NCI-H510A treated with DMSO at 0.1 percent for 48 hours (cell line): ENCODE measurements at regions not wholly inside any gene's neighbourhood (a gene's known extent, or its start where the extent isn't known, plus 50 kb on each side); places are given as distances from the start of the nearest gene placed in this dataset.

Experiments
- DNase-seq: peaks from one replicate; lab custom pipeline; 2025; lab: John Stamatoyannopoulos, UW

DNA sequence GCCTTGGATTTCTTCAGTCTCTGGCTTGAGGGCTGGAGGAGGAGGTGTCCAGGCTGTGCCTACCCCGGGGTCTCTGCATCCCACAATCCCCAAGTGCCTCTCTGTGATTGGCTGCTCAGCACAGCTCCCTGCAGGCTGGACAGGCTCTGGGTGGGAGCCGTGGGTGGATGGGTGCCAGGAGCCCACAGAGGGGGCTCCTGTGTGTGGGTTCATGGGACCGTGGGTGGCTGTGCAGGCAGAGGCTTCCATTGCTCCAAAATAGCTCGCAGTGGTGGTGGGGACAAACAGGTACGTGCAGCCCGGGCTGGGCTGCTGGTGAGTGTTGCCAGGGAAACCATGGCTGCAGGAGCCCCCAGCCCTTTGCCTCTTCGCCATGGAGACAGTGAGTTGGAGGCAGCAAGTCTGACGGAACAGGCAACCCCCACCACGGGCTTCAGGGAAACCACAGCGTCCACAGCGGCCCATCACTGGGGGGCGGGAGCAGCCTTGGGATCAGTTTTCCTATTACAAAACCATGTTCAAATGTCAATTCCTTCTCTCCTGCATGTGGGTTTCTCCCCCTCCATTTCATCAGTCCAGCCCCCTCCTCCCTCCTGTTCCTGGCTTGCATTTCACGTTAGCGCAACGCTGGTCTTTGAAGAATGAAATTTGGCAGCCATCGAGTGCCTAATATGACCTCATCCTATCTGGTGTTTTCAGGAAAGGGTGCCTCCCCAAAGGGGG lies 155.2 kb downstream of the TRIM29 start:
- DNase-seq, result no peak

DNA sequence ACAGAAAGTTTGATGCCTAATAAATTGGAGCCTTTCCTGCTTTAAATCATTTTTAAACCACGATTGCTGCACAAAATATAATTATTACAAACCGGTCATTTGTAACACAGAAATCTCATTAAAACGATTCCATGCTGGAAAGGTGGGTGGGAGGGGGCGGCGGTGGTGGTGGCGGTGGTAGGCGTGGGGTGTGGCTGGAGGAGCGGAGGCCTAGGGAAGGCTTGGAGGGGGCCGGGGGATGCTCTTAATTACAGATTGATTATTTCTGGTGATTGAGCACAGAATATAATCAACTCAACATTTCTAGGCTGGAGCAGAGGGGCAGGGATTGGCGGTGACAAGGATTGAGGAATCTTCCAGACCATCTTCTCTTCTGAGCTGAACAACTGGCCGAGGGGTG lies 157.5 kb downstream of the TRIM29 start:
- DNase-seq, result no peak

- DNase-seq, result no peak
These were observed 158.2 kb downstream of the TRIM29 start for GRCh38 chr11:119979701-119980100.

- DNase-seq, result no peak
These were observed 159.2 kb downstream of the TRIM29 start for GRCh38 chr11:119978696-119979095.

GRCh38 chr11:119977881-119978280 lies 160.0 kb downstream of the TRIM29 start:
- DNase-seq, result no peak

GRCh38 chr11:119977561-119977860 lies 160.4 kb downstream of the TRIM29 start:
- no peak for DNase-seq

DNA sequence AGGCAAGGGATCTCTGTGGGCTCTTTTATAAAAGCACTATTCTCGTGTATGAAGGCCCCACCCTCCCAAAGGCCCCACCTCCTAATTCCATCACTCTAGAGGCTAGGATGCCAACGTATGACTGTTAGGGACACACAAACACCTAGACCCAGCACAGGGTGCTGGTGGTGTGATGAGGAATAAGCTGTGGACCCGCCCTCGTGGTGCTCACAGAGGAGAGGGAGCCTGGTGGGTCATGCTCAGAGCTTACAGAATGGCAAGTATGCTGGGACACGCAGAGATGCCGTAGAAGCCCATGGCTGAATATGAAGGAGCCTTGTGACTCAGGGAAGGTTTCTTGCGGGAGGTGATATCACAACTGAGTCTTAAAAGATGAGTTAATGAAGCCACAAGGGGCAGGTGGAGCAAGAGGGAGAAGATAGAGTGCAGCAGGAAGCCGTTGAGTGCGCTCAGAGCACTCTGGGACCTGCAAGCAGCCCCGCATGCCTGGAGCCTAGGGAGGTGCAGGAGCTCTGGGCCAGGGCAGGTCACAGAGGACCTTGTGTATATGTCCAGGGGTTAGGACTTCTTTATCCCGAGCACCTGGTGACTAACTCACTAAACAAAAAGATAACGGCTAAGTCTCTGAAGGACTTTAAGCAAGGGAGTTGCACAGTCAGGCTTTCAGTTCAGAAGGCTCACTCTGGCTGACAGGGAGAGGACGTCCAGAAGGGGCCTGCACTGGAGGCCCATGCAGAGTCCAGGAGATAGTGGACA lies 160.9 kb downstream of the TRIM29 start:
- no peak for DNase-seq

- DNase-seq, result no peak
These were observed 162.3 kb downstream of the TRIM29 start for GRCh38 chr11:119975561-119976152.

DNA sequence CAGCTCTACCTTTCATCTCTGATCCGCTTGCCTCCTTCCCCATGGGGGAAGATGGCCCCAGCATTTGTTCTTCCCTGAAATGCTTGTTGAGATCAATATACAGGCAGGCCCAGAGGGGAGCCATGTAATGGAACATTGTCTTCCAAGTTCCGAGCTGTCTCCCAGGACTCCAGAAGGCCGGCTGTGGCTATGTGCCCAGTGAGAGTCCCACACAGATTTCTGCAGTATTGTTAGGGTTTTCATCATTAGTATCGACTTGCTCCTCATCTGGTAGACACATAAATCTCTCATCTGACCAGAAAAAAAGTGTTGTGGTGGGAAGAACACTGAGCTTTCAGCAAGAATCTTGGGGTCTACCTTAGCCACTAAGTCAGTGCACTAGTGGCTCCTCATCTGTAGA lies 163.4 kb downstream of the TRIM29 start:
- no peak for DNase-seq

DNA sequence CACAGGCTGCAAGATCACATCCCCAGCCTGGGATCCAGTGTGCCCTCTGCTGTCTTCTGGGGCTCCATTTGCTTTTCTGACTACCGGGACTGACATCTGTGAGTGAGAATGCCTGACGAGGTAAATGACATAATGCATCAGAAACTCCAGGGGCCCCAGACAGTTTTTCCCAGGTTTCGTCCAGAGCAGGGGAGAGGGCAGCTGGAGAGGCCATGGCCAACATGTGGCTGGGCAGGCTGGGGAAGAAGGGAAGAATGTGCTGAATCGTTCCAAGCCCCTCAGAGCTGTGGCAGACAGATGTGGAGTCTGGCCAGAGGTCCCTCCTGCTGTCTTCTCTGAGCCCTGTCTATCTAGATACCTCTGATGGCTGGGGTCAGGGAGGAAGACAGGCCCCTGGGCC lies 163.9 kb downstream of the TRIM29 start:
- no peak for DNase-seq

DNA sequence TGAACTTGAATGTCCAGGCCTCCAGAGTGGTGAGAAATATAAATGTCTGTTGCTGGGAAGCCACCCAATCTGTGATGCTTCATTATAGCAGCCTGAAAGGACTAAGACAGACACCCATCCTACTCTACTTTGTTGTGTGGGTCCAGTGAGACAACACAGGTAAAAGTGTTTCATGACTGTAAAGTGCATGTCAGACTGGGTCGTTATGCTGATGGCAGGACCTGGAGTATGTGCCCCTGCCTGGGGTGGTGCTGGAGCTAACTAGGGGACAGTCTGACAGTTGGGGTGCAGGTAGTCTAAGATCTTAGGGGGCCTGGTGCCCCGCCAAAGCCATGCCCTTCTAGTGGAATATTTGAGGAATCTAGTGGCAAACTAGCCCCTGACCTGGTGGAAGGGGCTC lies 165.6 kb downstream of the TRIM29 start:
- DNase-seq, result no peak

DNA sequence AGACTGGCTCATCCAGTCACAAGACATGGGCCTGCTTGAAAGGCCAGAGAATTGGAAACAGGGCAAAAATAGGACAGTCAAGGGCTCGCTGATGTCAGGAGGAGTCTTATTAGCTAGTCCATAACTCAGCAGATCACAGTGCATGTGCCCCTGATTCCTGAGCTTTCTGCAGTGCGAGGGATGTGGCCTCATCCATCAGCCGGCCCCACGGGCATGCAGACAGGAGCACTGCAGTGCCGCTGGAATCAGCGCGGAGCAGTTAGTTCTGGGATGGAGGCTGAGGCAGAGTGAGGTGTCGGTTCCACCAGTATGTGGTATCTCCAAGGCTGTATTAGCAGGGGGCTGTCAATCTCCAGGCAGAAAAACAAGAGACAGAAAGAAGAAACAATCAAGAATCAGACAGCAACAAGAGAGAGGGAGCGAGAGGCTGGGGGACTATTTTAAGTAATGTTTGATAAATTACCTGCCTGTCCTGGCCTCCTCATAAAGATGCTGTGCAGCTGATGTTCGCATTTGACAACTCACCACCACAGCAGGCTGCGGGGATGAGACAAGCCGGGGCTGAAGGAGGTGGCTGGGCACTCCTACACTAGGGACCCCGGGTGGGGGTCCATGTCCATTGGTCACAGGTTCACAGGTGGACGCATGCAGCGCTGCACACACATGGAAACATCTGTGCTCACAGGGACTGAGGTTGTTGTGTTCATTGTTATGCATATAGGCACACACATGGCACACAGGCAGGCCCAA lies 167.2 kb downstream of the TRIM29 start:
- DNase-seq, result no peak

DNA sequence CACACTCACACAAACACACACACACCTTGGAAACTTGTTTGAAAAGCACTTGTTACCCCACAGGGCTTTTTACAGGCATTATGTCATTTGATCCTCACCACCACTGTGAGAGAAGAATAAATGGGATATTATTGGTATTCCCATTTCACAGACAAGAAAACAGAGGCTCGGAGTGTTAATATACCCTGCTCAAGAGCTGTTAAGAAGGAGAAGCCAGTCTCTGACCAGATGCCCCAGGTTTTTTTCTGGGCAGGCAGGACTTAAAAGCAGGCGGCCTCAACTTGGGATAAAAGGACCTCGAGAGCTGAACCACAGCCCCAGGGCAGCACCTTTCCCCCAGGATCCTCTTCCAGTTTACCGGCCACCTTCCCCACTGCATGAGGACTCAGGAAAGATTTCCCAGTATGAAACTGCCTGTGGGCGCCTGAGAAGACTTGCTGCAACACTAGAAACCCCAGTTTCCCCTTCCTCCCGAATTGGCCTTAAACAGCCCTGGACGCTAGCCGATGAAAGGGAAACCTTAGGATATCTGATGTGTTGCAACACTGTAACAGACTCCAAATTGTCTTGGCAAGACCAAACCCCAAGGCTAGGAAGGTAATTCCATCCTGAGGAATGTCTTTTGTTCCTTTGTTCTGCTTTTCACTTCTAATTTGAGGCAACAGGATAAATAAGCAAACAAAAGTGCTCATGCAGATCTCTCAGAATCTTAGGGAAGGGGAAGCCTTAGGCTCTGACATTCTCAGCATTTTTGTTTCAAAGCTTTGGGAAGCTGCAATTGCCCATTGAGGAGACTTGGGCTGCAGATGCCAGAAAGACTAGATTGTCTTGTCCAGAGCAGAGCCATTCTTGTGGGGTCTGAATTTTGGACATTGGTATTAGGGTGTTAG lies 173.5 kb downstream of the TRIM29 start:
- no peak for DNase-seq

DNA sequence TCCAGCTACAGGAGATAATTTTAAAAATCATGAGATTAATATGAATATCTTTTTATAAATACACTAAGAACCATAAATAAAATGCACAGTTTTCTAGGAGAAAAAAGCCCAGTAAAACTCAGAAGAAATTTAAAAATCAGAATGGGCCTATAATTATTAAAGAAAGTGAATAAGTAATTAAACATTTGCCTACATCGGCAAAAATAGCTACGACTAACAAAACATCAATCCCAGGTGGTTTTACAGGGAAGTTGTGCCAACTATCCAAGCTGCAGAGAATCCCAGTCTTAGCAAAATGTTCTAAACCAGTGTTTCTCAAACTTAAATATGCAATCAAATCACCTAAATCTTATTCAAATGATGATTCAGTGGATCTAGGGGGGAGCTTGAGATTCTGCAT lies 180.0 kb downstream of the TRIM29 start:
- no peak for DNase-seq

- no peak for DNase-seq
These were observed 185.5 kb downstream of the TRIM29 start for GRCh38 chr11:119952441-119952840.

DNA sequence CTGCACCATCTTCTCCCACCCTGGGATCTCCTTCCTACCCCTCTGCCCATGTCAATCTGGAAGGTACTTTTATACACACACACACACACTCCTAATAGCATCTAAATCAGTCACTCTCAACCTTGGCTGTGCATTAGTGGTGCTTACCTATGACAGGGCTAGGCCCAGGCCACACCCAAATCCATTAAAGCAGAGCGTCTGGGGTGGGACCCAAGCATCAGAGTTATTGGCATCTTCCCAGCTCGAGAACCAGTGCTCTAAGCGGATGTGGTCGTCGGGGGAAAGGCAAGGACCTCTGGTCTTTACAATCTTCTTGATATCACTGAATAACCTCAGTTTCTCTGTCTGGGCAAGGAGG lies 194.6 kb downstream of the TRIM29 start:
- DNase-seq, result no peak

DNA sequence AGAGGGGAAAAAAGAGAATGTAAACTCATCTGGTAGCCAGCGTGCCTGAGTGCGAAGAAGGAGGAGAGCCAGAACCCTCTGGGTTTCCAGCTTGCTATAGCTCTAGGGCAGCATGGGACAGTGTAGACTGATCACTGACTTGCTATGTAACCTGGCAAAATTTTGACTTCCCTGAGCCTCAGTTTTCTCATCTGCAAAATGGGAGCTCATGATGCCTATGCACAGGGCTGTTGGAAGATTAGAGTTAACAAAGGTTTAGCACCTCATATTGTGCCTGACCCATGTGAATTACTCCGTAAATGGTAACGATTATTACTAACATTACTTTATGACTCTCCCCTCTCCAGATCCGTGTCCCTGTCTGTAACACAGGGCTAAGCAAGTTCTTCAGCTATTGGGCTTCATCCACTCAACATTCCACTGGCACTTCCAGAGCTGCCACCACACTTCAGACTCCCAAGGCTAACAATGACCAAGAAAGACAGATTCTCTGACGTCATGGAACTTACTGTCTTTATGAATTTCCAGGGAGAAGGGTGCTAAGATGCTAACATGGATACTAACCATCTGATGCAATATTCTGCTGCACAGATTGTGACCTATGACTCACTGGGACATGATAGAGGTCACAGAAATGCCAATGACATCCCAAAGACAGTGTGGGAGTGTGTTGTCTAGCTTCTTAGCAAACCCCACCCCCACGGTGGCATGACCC lies 195.2 kb downstream of the TRIM29 start:
- no peak for DNase-seq

DNA sequence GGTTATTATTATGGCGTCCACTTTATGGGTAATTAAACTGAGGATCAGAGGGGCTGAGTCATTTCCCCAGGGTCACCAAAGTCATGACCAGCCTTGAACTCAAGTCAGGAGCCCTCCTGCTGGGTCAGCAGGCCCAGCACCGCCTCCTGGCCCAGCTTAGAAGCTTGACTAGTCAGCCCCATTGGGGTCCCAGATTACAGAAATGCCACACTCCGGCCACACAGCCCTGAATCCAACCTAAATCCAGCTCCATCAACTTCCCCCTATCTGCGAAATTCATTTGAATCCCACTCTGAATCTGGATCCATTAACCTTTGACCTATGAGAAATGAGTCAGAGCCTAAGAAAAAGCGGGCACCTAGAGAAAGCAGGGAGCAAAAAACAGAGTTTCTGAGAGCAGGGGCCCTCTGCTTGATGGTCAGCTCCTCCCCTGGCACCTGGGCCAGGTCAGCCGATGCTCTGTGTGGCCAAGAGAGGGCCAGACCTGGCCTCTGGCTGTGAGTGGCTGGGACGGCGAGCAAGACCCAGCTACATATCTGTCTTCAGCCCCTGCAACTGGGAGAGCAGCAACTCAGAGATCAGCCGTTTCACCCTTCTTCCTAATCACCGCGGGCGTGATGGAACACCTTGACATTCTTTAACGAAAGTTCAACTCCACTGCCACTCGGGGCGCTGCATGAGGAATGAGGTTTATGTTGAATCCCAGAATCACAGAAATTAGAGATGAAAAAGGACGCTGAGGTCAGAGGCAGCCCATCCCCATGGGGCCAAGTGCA lies 196.1 kb downstream of the TRIM29 start:
- no peak for DNase-seq

- no peak for DNase-seq
These were observed 196.7 kb downstream of the TRIM29 start for GRCh38 chr11:119941171-119941570.

DNA sequence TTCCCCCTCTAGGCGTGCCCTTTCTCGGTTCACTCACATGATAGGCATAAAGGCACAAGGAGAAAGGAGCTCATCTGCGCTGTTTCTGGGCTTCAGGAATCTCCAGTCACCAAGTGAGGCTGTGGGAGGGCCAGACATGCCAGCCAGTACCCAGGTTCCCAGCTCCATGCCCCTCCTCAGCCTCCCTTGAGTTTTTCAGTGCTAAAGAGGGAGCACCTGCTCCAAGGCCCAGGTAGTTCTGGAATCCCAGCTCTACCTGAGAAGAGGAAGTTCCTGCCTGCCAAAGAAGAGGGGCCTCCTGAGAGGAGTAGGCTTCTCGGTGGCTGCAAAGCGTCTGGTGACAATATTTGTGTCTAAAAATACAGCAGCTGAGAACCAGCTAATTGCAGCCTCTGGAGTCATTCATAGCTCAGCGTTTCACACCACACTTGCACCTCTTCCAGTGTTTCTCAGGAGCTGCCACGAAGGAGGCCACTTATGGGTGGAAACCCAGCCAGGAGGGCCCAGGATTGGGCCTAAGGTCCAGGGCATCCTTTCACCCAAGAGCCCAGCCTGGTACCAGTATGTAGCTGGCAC lies 197.4 kb downstream of the TRIM29 start:
- no peak for DNase-seq
